ENCODE measurements at regions not wholly inside any gene's neighbourhood (a gene's known extent, or its start where the extent isn't known, plus 50 kb on each side); places are given as distances from the start of the nearest gene placed in this dataset.

DNA sequence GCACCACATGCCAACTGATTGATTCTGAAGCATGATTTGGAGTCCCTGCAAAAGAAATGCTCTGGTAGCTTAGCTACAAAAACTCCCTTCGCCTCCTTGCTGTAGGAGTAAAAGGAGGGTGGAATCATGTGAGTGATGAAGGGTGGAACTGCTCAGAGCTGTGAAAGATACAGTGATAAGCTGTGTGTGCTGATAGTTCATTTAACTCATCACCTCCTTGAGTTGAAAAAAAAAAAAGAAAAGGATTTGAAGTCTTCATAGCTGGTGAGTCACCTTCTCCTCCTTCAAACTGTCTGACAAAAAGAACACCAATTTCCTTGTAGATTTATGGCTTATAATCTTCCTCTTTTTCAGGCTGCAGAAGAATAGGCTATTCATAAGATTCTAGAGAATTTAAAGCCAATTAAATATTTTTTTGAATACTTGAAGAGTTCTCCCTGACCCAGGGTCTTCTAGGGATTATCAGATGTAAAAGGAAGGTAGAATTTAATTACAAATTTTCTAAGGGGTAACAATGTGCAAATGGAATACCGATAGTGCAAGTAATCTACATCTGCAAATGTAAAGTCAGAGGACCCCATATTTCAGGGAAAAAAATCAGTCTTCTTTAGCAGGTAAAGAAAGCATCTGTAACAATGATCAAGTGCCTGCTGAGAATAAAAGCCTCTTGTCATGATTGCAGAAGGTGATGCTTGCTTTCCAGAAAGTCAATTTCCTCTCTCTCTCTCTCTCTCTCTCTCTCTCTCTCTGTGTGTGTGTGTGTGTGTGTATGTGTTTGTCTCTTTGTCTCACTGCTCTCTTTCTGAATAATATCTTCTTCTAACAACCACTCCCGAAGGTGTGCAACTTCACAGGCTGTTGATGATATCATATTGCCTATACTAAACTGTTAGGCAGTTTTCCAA, 208.8 kb upstream of the VEGFC start:
- TF ChIP-seq CTCF (IDR thresholded peaks at IDR 0.05): no peak
- H3K36me3 ChIP-seq (replicated peaks in 1 of 2; ENCODE audit: control insufficient read depth in 1 of 2, insufficient read depth in 2 of 2, low read length in 2 of 2): no peaks in the 10 kb centered on the region
- Mint-ChIP-seq H3K27ac (no peak overlapping the region), H3K27me3 (ENCODE audit: low read depth in 3 of 3) (peaks cover 0 to 2% (median 0%) of the 10 kb centered on the region in 3 donors), H3K4me1 (peaks cover 4% of the 10 kb centered on the region), H3K4me3 (no peak overlapping the region), H3K9me3 (peaks cover 0 to 2% (median 0%) of the 10 kb centered on the region in 7 donors), H3K36me3 (no peaks in the 10 kb centered on the region)
- intact Hi-C loops (cut with micrococcal nuclease): no loop called here
- no peaks in the 10 kb centered on the region for H3K9me3 ChIP-seq (replicated peaks in 1 of 2; ENCODE audit: control insufficient read depth in 1 of 2, insufficient read depth in 1 of 2, low read length in 2 of 2)
- H3K4me1 ChIP-seq (ENCODE audit: control insufficient read depth in 1 of 2, insufficient read depth in 2 of 2, low read length in 2 of 2): no peaks in the 10 kb centered on the region
- H3K4me2 ChIP-seq (replicated peaks; ENCODE audit: extremely low read depth, low read length, poor library complexity, severe bottlenecking): no peak overlapping the region
- no peaks in the 10 kb centered on the region for H3K27me3 ChIP-seq (ENCODE audit: control insufficient read depth in 2 of 2, insufficient read depth in 2 of 2, low read length in 2 of 2)
- WGBS (ENCODE audit: insufficient coverage): no CpG with 5 or more reads among the region's 3 CpGs
- no peaks in the 10 kb centered on the region for H4K20me1 ChIP-seq (ENCODE audit: insufficient read depth, low read length)
- H3K27ac ChIP-seq (ENCODE audit: low read depth in 1 of 2, low read length in 2 of 2): no peak overlapping the region
- no peaks in the 10 kb centered on the region for H3K79me2 ChIP-seq (ENCODE audit: insufficient read depth, low read length)
- DNase-seq: no peak
- no peak overlapping the region for H3K4me3 ChIP-seq (replicated peaks in 1 of 3; ENCODE audit: low read depth in 2 of 3, low read length in 3 of 3)
- H2AFZ ChIP-seq (ENCODE audit: insufficient read depth, low read depth, low read length, poor library complexity, severe bottlenecking): no peak overlapping the region
- H3K9ac ChIP-seq (ENCODE audit: insufficient read depth, low read length, poor library complexity, severe bottlenecking): no peak overlapping the region

- WGBS (ENCODE audit: insufficient coverage): 33% methylated on average over 1 of the region's 3 CpGs
- no peaks in the 10 kb centered on the region for H3K27me3 Mint-ChIP-seq (ENCODE audit: low read depth in 3 of 3)
- H3K4me1 ChIP-seq (ENCODE audit: control insufficient read depth in 1 of 2, insufficient read depth in 2 of 2, low read length in 2 of 2): no peaks in the 10 kb centered on the region
- no peak overlapping the region for H3K4me3 ChIP-seq (replicated peaks in 1 of 3; ENCODE audit: low read depth in 2 of 3, low read length in 3 of 3)
- no peaks in the 10 kb centered on the region for H3K79me2 ChIP-seq (ENCODE audit: insufficient read depth, low read length)
- no peaks in the 10 kb centered on the region for H3K36me3 Mint-ChIP-seq
- intact Hi-C loops (cut with micrococcal nuclease): no loop called here
- H3K9me3 Mint-ChIP-seq: peaks cover 0 to 2% (median 0%) of the 10 kb centered on the region in 7 donors
- peak in 2 of 3 donors; percentile 3 to 56 for DNase-seq
- no peak overlapping the region for H3K9ac ChIP-seq (ENCODE audit: insufficient read depth, low read length, poor library complexity, severe bottlenecking)
- no peak for TF ChIP-seq CTCF (IDR thresholded peaks at IDR 0.05)
- H3K27me3 ChIP-seq (ENCODE audit: control insufficient read depth in 2 of 2, insufficient read depth in 2 of 2, low read length in 2 of 2): no peaks in the 10 kb centered on the region
- H2AFZ ChIP-seq (ENCODE audit: insufficient read depth, low read depth, low read length, poor library complexity, severe bottlenecking): no peak overlapping the region
- H4K20me1 ChIP-seq (ENCODE audit: insufficient read depth, low read length): no peaks in the 10 kb centered on the region
- H3K36me3 ChIP-seq (replicated peaks in 1 of 2; ENCODE audit: control insufficient read depth in 1 of 2, insufficient read depth in 2 of 2, low read length in 2 of 2): no peaks in the 10 kb centered on the region
- H3K4me2 ChIP-seq (replicated peaks; ENCODE audit: extremely low read depth, low read length, poor library complexity, severe bottlenecking): no peak overlapping the region
- H3K4me1 Mint-ChIP-seq: peaks cover 4% of the 10 kb centered on the region
- no peak overlapping the region for H3K27ac ChIP-seq (ENCODE audit: low read depth in 1 of 2, low read length in 2 of 2)
- no peak overlapping the region for H3K4me3 Mint-ChIP-seq
- no peak overlapping the region for H3K27ac Mint-ChIP-seq
- H3K9me3 ChIP-seq (replicated peaks in 1 of 2; ENCODE audit: control insufficient read depth in 1 of 2, insufficient read depth in 1 of 2, low read length in 2 of 2): no peaks in the 10 kb centered on the region
Measured at GRCh38 chr4:177005674-177006230, 213.0 kb upstream of the VEGFC start.

Data from CD14-positive monocyte (primary cell).